AG04450 (cell line): ENCODE measurements at regions not wholly inside any gene's neighbourhood (a gene's known extent, or its start where the extent isn't known, plus 50 kb on each side); places are given as distances from the start of the nearest gene placed in this dataset.

ENCODE experiments used
- CTCF ChIA-PET: fragments of 300-600, 350-600 bp; formaldehyde crosslinking; extraction: SDS; loops from one replicate; lab custom pipeline; 2022; ENCODE audit warnings: antibody characterized with exemption, inconsistent platforms; lab: Charles Lee
- POLR2A ChIA-PET: fragments of 350-600 bp; formaldehyde crosslinking; extraction: SDS; loops from one replicate; lab custom pipeline; 2021; ENCODE audit warnings: antibody characterized with exemption, inconsistent platforms; lab: Yijun Ruan, JAX
- DNase-seq: peaks from one replicate; pipeline ENCODE4 v3.0.0-alpha.2; 2011; ENCODE audit warnings: low read depth, low spot score
- H3K27ac ChIP-seq: one replicate; pipeline ENCODE4 v1.5.1; 2012; ENCODE audit warnings: low read depth, low read length, control low read depth
- H3K27me3 ChIP-seq: one replicate; pipeline ENCODE4 v1.6.0; 2012; ENCODE audit warnings: low read length; ENCODE audit not compliant: control insufficient read depth, insufficient read depth
- H3K4me3 ChIP-seq: 2 replicates; pipeline ENCODE4 v1.5.1; 2011; ENCODE audit warnings: mild to moderate bottlenecking, low read depth, low read length, control low read depth
- H3K9me3 ChIP-seq: 2 replicates; pipeline ENCODE4 v1.5.1; 2012; ENCODE audit warnings: low read length; ENCODE audit not compliant: control insufficient read depth, insufficient read depth
- CTCF ChIP-seq: IDR thresholded peaks from 2 replicates; pipeline ENCODE4 v1.5.1; 2011; ENCODE audit warnings: low read depth, low read length, control low read depth, inconsistent platforms

- Histone ChIP-seq H3K4me3 (no peak overlapping the region), H3K27ac (no peak overlapping the region), H3K27me3 (no peaks in the 10 kb centered on the region), H3K9me3 (peaks cover 61% of the 10 kb centered on the region)
- TF ChIP-seq CTCF, result no peak
- POLR2A ChIA-PET, result no interaction called here
- CTCF ChIA-PET, result no interaction called here
- DNase-seq, result no peak
These were observed 232.4 kb upstream of the AJAP1 start for GRCh38 chr1:4421986-4422385.

DNA sequence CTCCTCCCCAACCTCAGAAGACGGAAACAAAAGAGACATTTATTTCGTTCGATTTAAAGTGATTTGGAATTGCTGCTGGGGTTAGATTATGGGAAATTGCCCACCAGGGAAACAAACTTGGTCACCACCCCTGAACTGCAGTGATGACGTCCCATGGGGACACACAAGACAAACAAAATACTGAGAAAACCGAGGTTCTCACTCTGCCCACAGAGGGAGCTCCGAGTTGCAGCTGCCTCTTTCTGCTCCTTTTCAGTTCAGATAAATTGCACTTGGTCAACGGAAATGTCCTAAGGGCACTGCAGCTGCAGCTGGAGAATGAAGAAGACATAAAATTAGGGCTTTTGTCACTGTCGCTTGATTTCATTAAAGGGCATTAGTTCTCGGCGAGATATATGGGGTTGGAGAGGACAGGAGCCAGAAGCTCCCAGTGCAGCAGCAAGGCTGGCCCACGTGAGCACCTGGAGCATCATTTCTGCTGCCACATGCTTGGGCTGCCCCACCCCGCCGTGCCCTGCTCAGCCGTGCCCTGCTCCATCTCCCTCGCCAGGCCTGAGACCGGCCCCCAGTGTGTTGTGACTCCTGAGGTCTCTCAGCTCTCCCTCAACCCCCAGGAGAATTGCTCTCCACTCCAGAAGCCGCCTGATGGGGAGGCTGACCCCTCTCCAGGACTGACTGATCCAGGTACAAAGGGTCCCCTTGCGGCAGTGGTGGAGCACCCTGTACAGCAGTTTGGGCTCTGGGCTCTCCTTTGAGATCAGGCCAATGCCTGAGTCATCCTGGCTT is 231.7 kb upstream of the AJAP1 start:
- no peak for DNase-seq
- CTCF ChIA-PET, result no interaction called here
- no peak overlapping the region for H3K4me3 ChIP-seq
- no peak for TF ChIP-seq CTCF
- H3K27me3 ChIP-seq, result no peaks in the 10 kb centered on the region
- H3K9me3 ChIP-seq, result peaks cover 63% of the 10 kb centered on the region
- no peak overlapping the region for H3K27ac ChIP-seq
- POLR2A ChIA-PET, result no interaction called here

DNA sequence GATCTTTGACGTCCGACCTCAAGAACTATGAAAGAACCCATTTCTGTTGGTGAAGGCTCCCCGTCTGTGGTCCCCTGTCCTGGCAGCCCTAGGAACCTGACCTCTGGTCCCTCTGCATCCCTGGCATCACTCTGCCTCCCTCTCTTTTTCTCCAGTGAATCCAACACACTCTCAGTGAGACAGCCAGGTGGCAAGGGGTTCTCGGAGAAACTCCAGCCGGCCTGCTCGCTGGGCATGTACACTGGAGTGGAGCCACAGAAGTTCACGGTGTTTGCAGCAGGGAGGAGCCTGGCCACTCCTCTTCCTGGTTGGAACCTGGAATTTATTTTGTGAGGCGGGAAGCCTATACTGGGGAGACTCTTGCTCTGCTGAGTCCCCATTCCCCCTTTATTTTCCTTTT is 230.2 kb upstream of the AJAP1 start:
- no peak overlapping the region for H3K4me3 ChIP-seq
- ChIA-PET POLR2A (no interaction called here), CTCF (no interaction called here)
- no peak overlapping the region for H3K27ac ChIP-seq
- TF ChIP-seq CTCF, result no peak
- no peak for DNase-seq
- H3K27me3 ChIP-seq, result no peaks in the 10 kb centered on the region
- H3K9me3 ChIP-seq, result peaks cover 60% of the 10 kb centered on the region

DNA sequence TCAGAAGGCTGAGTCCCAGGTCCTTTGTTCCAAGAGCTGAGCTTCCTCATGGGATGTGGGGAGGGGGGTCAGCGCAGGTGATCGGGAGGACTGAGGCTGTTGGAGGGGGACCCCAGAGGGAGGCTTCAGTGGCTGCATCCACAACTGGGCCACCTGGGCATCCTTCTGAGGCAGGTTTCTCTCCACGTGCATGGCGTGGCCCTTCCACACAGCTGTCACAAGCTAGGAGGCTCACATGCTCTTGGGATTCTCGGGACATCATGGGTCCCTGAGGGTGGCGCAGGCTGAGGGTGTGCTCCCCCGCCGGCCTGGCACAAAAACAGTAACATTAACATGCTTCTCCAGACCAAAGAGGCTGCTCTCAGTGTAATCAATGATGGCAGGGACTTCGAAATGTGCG is 229.6 kb upstream of the AJAP1 start:
- Histone ChIP-seq H3K4me3 (no peak overlapping the region), H3K9me3 (peaks cover 66% of the 10 kb centered on the region), H3K27me3 (no peaks in the 10 kb centered on the region), H3K27ac (no peak overlapping the region)
- ChIA-PET CTCF (no interaction called here), POLR2A (no interaction called here)
- no peak for DNase-seq
- TF ChIP-seq CTCF, result no peak

GRCh38 chr1:4425892-4426291 is 228.5 kb upstream of the AJAP1 start:
- CTCF ChIA-PET, result no interaction called here

More at GRCh38 chr1:4425892-4426291, 228.5 kb upstream of the AJAP1 start:
- no peak for TF ChIP-seq CTCF
- Histone ChIP-seq H3K4me3 (no peak overlapping the region), H3K27me3 (no peaks in the 10 kb centered on the region), H3K9me3 (peaks cover 73% of the 10 kb centered on the region), H3K27ac (no peak overlapping the region)
- DNase-seq, result no peak
- POLR2A ChIA-PET, result no interaction called here
